Epithelial cell of proximal tubule (primary cell): ENCODE measurements at regions not wholly inside any gene's neighbourhood (a gene's known extent, or its start where the extent isn't known, plus 50 kb on each side); places are given as distances from the start of the nearest gene placed in this dataset.
A peak's percentile ranks its signal among the peaks of the same experiment; 100 is the strongest.

ENCODE experiments used
- DNase-seq: peaks from one replicate; pipeline ENCODE4 v3.0.0-alpha.2; 2011; ENCODE audit warnings: low read depth
- H3K4me3 ChIP-seq: 2 replicates; pipeline ENCODE4 v1.5.1; 2011; ENCODE audit warnings: low read depth, mild to moderate bottlenecking, low read length
- CTCF ChIP-seq: conservative IDR thresholded peaks from 2 replicates; pipeline ENCODE4 v1.5.1; 2012; ENCODE audit warnings: low read depth, mild to moderate bottlenecking, low read length

DNA sequence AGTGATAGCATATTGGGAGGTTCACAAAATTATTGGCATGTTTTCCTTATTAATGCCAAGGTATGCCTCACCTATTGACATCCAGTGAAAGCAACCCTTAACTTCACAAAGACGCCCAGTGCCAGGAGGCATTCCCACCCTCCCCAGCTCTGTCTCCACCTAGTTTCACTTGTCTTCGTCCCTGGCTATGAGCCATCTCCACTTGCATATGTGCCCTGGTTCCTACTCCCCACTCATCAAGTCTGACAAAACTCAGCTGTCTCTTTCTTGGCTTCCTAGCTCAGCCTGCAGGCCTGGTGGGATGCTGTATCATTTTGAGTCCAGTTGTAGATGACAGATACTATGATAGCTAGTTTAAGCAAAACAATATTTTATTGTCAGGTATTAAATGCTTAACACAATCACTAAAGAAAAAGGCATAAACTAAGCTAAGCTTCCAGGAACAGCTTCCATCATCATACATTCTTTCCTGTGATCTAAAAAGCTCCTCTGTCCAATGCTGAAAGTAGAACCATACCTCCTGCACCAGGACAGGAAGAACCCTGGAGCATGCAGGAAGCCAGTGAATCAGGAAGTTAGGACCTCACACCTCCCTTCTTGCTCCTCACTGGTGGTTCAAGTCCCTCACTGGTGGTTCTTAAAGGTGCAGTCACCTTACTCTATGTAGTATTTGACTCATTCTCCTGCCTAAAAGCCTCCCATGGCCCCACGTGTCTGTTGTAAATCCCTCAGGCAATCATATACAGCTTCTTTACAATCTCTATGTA, 410.3 kb upstream of the RASGEF1B start:
- no peak for TF ChIP-seq CTCF
- no peak for DNase-seq
- no peak overlapping the region for H3K4me3 ChIP-seq

- peak overlapping the region; percentile 27 for H3K4me3 ChIP-seq
- TF ChIP-seq CTCF, result no peak
- peak; percentile 25 for DNase-seq
Observed at GRCh38 chr4:81876106-81876505, 404.4 kb upstream of the RASGEF1B start.

GRCh38 chr4:81874661-81875515, 403.2 kb upstream of the RASGEF1B start:
- no peak overlapping the region for H3K4me3 ChIP-seq
- no peak for TF ChIP-seq CTCF
- DNase-seq, result no peak

DNA sequence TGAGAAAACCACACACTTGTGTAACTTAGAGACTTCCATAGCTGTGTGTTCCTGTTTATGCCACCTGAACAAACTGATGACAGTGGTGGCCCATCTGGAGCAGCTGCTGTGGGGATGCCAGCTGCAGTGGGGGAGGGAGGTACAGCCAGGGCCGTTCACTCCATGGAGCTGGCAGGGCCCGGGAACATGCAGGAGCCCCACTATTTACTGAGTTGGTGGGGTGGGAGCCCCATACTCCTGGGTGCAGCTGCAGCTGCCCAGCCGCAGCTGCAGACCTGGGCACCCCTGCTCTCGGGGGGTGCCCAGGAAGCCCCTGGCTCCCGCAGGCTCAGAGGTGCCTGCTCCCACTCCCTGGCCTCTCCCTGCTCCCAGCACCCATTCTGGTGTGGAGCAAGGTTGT, 398.6 kb upstream of the RASGEF1B start:
- no peak for DNase-seq
- TF ChIP-seq CTCF, result no peak
- H3K4me3 ChIP-seq, result no peak overlapping the region

- no peak for TF ChIP-seq CTCF
- H3K4me3 ChIP-seq, result no peak overlapping the region
Observed at GRCh38 chr4:81860111-81860510, 388.4 kb upstream of the RASGEF1B start.

GRCh38 chr4:81854406-81854805, 382.7 kb upstream of the RASGEF1B start:
- H3K4me3 ChIP-seq, result no peak overlapping the region
- no peak for DNase-seq
- no peak for TF ChIP-seq CTCF

More at GRCh38 chr4:81860111-81860510, 388.4 kb upstream of the RASGEF1B start:
- DNase-seq, result no peak
